ENCODE measurements at regions not wholly inside any gene's neighbourhood (a gene's known extent, or its start where the extent isn't known, plus 50 kb on each side); places are given as distances from the start of the nearest gene placed in this dataset.

DNA sequence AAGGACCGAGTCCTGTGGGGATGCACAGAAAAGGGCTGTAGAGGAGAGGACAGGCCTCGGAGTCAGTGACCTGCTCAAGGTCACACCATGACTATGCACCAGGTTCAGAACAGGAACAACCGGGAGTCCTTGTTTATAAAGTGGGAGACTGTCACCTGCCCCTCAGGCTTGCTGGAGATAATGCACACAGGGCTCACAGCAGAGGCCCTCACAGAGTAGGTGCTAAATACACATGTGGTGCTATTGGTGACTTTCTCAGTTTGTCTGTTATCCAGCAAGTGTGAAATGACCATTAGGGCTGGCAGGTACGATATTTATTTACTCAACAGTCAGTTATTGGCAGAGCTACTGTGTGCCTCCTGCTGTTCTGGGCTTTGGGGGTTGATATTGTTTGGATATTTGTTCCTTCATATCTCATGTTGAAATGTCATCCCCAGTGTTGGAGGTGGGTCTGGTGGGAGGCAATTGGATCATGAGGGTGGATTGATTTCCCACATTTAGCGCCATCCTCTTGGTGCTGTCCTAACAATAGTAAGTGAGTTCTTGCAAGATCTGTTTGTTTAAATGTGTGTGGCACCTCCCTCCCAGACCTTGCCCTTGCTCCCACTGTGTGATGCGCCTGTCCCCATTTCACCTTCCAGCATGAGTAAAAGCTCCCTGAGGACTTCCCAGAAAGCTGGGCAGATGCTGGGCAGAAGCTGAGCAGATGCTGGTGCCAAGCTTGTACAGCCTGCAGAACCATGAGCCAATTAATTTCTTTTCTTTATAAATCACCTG is 162.1 kb upstream of the MPHOSPH6 start:
- H3K4me3 ChIP-seq (ENCODE audit: low read depth in 1 of 2, low read length in 2 of 2), result no peak overlapping the region
- WGBS, 2 donors, result 81 to 82% methylated on average over 6 of the region's 6 CpGs

DNA sequence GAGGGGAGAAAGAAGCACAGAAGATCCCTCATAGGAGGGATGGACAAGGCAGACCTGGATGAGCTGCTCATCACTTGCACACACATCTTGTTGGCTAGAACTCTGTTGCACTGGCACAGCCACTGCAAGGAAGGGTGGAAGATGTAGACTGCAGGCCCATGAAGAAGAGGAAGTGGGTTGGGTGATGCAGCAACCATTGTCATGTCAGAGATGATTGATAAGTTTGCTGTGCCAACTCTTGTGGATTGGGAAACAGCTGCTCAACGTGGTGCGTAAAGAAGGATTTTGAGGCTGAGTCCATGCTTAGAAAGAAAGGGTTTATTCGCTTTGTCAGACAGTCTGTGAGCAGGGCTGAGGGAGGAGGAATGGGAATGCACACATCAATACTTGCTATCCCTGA is 161.4 kb upstream of the MPHOSPH6 start:
- H3K36me3 ChIP-seq (ENCODE audit: control insufficient read depth in 2 of 2, insufficient read depth in 2 of 2, low read length in 1 of 2), result no peaks in the 10 kb centered on the region
- H3K4me3 ChIP-seq (ENCODE audit: low read depth in 1 of 2, low read length in 2 of 2), result no peak overlapping the region
- peaks cover 0 to 3% of the 10 kb centered on the region in 2 donors for H3K27me3 ChIP-seq (ENCODE audit: control insufficient read depth in 1 of 2, insufficient read depth in 2 of 2, low read length in 2 of 2)
- H3K4me1 ChIP-seq (ENCODE audit: control insufficient read depth in 2 of 2, insufficient read depth in 2 of 2, low read length in 1 of 2), result no peaks in the 10 kb centered on the region
- no peak overlapping the region for H3K27ac ChIP-seq (ENCODE audit: low read depth in 2 of 2, low read length in 1 of 2)
- 49 to 73% methylated on average over 3 of the region's 3 CpGs for WGBS, 2 donors
- peaks cover 0 to 2% of the 10 kb centered on the region in 2 donors for H3K9me3 ChIP-seq (ENCODE audit: control insufficient read depth in 2 of 2, insufficient read depth in 1 of 2, low read depth in 1 of 2, low read length in 1 of 2)

More for the DNA sequence above, 162.1 kb upstream of the MPHOSPH6 start:
- no peaks in the 10 kb centered on the region for H3K4me1 ChIP-seq (ENCODE audit: control insufficient read depth in 2 of 2, insufficient read depth in 2 of 2, low read length in 1 of 2)
- H3K27me3 ChIP-seq (ENCODE audit: control insufficient read depth in 1 of 2, insufficient read depth in 2 of 2, low read length in 2 of 2), result peaks cover 0 to 6% of the 10 kb centered on the region in 2 donors
- H3K36me3 ChIP-seq (ENCODE audit: control insufficient read depth in 2 of 2, insufficient read depth in 2 of 2, low read length in 1 of 2), result no peaks in the 10 kb centered on the region
- peaks cover 0 to 2% of the 10 kb centered on the region in 2 donors for H3K9me3 ChIP-seq (ENCODE audit: control insufficient read depth in 2 of 2, insufficient read depth in 1 of 2, low read depth in 1 of 2, low read length in 1 of 2)
- H3K27ac ChIP-seq (ENCODE audit: low read depth in 2 of 2, low read length in 1 of 2), result no peak overlapping the region

DNA sequence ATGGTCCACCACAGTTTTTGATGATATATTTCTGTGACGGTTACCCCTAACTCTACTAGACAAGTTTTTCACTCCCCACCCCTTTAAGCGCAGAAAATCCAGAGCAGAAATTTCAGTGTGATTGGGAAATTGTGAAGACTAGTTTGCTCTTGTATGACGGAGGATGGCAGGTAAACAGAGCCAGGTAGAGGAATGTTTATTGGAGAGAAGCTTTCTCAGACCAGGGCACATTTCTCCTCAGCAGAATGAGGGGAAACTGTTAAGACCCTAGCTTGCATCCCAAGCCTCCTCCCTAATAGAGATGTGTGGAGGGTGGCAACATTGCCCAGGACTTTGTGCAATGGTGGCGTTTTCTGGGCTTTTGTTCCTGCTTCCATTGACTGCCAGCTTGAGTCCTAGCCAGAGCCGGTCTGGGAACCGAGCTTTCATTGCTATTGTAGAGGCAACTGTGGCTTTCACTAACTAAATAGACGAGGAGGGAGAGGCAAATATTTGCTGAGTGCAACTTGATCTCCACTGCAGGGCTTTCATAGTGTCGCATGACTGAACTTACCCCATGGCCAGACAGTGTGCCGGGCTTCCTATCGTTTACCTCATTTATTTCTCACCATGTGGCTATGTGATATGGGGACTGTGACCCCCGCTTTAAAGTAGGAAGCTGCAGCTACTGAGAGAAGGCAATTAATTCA is 159.6 kb upstream of the MPHOSPH6 start:
- Histone ChIP-seq H3K36me3 (ENCODE audit: control insufficient read depth in 2 of 2, insufficient read depth in 2 of 2, low read length in 1 of 2) (no peaks in the 10 kb centered on the region), H3K4me3 (ENCODE audit: low read depth in 1 of 2, low read length in 2 of 2) (no peak overlapping the region), H3K27me3 (ENCODE audit: control insufficient read depth in 1 of 2, insufficient read depth in 2 of 2, low read length in 2 of 2) (peaks cover 0 to 3% of the 10 kb centered on the region in 2 donors), H3K27ac (ENCODE audit: low read depth in 2 of 2, low read length in 1 of 2) (no peak overlapping the region), H3K9me3 (ENCODE audit: control insufficient read depth in 2 of 2, insufficient read depth in 1 of 2, low read depth in 1 of 2, low read length in 1 of 2) (peaks cover 0 to 2% of the 10 kb centered on the region in 2 donors), H3K4me1 (ENCODE audit: control insufficient read depth in 2 of 2, insufficient read depth in 2 of 2, low read length in 1 of 2) (no peaks in the 10 kb centered on the region)
- WGBS, 2 donors, result 51 to 53% methylated on average over 11 of the region's 11 CpGs

DNA sequence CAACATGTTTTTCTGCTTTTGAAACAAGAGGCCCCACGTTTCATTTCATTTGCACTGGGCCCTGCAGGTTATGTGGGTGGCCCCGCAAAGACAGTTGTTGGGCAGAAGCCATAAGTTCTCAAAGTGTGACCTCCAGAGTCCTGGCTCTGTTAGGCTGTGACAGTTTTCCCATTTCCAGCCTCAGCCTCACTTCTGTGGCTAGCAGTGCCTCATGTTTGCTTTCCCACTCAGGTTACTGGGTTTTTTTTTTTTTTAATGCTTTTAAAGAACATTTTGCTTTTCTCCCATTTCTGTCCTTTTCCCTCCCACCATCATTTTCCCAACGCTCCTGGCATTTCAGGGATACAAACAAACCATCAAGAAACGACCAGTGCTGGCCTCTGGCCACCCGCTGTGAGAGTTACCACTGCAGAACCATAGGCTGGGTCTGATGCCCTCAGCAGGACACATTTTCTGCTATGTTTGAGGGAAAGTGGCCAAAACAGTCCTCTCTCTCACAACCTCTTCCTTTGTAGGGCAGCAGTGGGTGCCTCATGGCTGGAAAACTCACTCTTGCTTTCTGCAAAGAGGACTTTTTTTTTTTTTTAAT is 159.0 kb upstream of the MPHOSPH6 start:
- Histone ChIP-seq H3K27me3 (ENCODE audit: control insufficient read depth in 1 of 2, insufficient read depth in 2 of 2, low read length in 2 of 2) (peaks cover 0 to 3% of the 10 kb centered on the region in 2 donors), H3K4me1 (ENCODE audit: control insufficient read depth in 2 of 2, insufficient read depth in 2 of 2, low read length in 1 of 2) (no peaks in the 10 kb centered on the region), H3K4me3 (ENCODE audit: low read depth in 1 of 2, low read length in 2 of 2) (no peak overlapping the region), H3K9me3 (ENCODE audit: control insufficient read depth in 2 of 2, insufficient read depth in 1 of 2, low read depth in 1 of 2, low read length in 1 of 2) (peaks cover 0 to 2% of the 10 kb centered on the region in 2 donors), H3K36me3 (ENCODE audit: control insufficient read depth in 2 of 2, insufficient read depth in 2 of 2, low read length in 1 of 2) (no peaks in the 10 kb centered on the region), H3K27ac (ENCODE audit: low read depth in 2 of 2, low read length in 1 of 2) (no peak overlapping the region)
- 50 to 51% methylated on average over 5 of the region's 5 CpGs for WGBS, 2 donors

DNA sequence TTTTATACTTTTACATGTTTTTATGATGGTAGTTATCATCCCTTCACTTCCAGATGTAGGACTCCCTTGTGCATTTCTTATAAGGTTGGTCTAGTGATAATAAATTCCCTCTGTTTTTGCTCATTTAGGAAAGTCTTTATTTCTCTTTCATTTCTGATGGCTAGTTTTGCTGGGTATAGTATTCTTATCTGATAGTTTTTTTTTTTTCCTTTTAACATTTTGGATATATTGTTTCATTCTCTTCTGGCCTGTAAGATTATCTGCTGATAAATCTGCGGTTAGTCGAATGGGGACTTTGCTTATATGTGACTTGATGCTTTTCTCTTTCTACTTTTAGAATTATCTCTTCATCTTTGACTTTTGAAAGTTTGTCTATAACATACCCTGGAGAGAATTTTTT is 153.1 kb upstream of the MPHOSPH6 start:
- no peaks in the 10 kb centered on the region for H3K27me3 ChIP-seq (ENCODE audit: control insufficient read depth in 1 of 2, insufficient read depth in 2 of 2, low read length in 2 of 2)
- H3K27ac ChIP-seq (ENCODE audit: low read depth in 2 of 2, low read length in 1 of 2), result no peak overlapping the region
- H3K36me3 ChIP-seq (ENCODE audit: control insufficient read depth in 2 of 2, insufficient read depth in 2 of 2, low read length in 1 of 2), result no peaks in the 10 kb centered on the region
- H3K4me1 ChIP-seq (ENCODE audit: control insufficient read depth in 2 of 2, insufficient read depth in 2 of 2, low read length in 1 of 2), result no peaks in the 10 kb centered on the region
- no peak overlapping the region for H3K4me3 ChIP-seq (ENCODE audit: low read depth in 1 of 2, low read length in 2 of 2)
- peaks cover 0 to 2% of the 10 kb centered on the region in 2 donors for H3K9me3 ChIP-seq (ENCODE audit: control insufficient read depth in 2 of 2, insufficient read depth in 1 of 2, low read depth in 1 of 2, low read length in 1 of 2)
- WGBS, 2 donors, result 95 to 96% methylated on average over 2 of the region's 2 CpGs

DNA sequence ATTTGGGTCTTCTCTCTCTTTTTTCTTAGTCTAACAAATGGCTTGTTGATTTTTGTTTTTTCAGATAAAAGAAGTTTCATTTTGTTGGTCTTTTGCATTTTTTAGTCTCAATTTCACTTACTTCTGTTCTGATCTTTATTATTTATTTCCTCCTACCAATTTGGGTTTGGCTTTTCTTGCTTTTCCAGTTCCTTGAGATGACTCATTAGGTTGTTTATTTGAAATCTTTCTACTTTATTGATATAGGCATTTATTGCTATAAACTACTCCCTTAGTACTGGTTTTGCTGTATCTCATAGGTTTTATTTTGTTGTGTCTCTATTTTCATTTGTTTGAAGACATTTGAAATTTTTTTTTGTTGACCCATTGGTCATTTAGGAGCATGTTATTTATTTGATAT is 152.2 kb upstream of the MPHOSPH6 start:
- Histone ChIP-seq H3K4me1 (ENCODE audit: control insufficient read depth in 2 of 2, insufficient read depth in 2 of 2, low read length in 1 of 2) (no peaks in the 10 kb centered on the region), H3K36me3 (ENCODE audit: control insufficient read depth in 2 of 2, insufficient read depth in 2 of 2, low read length in 1 of 2) (no peaks in the 10 kb centered on the region), H3K4me3 (ENCODE audit: low read depth in 1 of 2, low read length in 2 of 2) (no peak overlapping the region), H3K27ac (ENCODE audit: low read depth in 2 of 2, low read length in 1 of 2) (no peak overlapping the region), H3K9me3 (ENCODE audit: control insufficient read depth in 2 of 2, insufficient read depth in 1 of 2, low read depth in 1 of 2, low read length in 1 of 2) (peaks cover 0 to 2% of the 10 kb centered on the region in 2 donors), H3K27me3 (ENCODE audit: control insufficient read depth in 1 of 2, insufficient read depth in 2 of 2, low read length in 2 of 2) (no peaks in the 10 kb centered on the region)

DNA sequence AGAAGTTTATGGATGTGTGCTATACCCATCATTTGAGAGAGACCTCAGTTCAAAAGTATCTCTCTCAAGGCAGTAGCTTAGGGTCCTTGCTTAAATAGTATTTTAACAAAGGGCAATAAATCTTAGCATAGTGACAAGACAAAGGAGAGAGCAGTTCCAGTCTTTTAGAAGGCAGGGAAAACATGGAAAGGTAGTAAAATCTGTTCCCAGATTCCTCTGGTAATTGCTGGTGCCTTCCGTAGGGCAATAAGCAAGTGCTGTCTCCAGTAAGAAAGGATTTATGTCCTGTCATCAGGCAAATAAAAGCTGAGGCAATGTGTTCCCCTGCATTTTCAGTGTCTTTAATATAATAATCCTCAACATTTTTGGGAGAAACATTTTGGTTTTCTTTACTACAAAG is 149.0 kb upstream of the MPHOSPH6 start:
- Histone ChIP-seq H3K36me3 (ENCODE audit: control insufficient read depth in 2 of 2, insufficient read depth in 2 of 2, low read length in 1 of 2) (no peaks in the 10 kb centered on the region), H3K9me3 (ENCODE audit: control insufficient read depth in 2 of 2, insufficient read depth in 1 of 2, low read depth in 1 of 2, low read length in 1 of 2) (peaks cover 0 to 2% of the 10 kb centered on the region in 2 donors), H3K27ac (ENCODE audit: low read depth in 2 of 2, low read length in 1 of 2) (no peak overlapping the region), H3K27me3 (ENCODE audit: control insufficient read depth in 1 of 2, insufficient read depth in 2 of 2, low read length in 2 of 2) (no peaks in the 10 kb centered on the region), H3K4me1 (ENCODE audit: control insufficient read depth in 2 of 2, insufficient read depth in 2 of 2, low read length in 1 of 2) (no peaks in the 10 kb centered on the region), H3K4me3 (ENCODE audit: low read depth in 1 of 2, low read length in 2 of 2) (no peak overlapping the region)
- 81 to 86% methylated on average over 1 of the region's 1 CpG for WGBS, 2 donors

DNA sequence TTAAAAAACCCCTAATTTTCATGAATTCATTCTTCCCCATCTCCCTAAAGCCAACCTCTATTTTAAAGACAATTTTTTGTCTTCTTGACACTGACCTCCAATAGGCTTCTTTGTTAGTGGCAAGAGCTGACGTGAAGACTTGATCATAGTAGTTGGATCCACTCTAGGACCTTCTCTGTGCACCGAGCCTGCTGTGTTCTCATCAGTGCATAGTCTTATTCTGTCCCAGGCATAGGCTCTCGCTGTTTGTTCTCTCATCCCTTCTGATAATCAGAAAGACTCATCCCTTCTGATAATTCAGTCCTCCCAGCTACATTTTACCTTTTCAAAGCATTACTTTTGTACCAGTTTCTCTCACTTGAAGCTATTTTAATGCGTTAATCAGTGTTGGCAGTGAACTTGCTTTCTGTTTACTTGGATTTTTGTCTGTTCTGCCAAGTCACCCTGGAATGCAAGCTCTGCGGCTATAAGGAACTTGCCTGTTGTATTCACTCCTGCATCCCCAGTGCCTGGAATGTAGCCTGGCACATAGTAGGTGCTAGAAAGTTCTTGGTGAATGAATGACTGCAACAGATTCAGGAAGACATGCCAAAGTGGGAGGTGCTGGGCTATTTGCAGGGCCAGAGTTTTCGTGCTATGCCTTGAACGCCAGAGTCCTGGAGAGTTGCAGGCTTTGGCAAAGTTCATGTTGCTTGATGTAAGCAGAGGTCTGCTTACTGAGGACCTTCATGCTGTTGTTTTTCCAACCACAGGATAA is 147.6 kb upstream of the MPHOSPH6 start:
- WGBS, 2 donors, result 48 to 51% methylated on average over 7 of the region's 7 CpGs
- Histone ChIP-seq H3K36me3 (ENCODE audit: control insufficient read depth in 2 of 2, insufficient read depth in 2 of 2, low read length in 1 of 2) (no peaks in the 10 kb centered on the region), H3K27ac (ENCODE audit: low read depth in 2 of 2, low read length in 1 of 2) (no peak overlapping the region), H3K9me3 (ENCODE audit: control insufficient read depth in 2 of 2, insufficient read depth in 1 of 2, low read depth in 1 of 2, low read length in 1 of 2) (no peaks in the 10 kb centered on the region), H3K27me3 (ENCODE audit: control insufficient read depth in 1 of 2, insufficient read depth in 2 of 2, low read length in 2 of 2) (no peaks in the 10 kb centered on the region), H3K4me1 (ENCODE audit: control insufficient read depth in 2 of 2, insufficient read depth in 2 of 2, low read length in 1 of 2) (no peaks in the 10 kb centered on the region), H3K4me3 (ENCODE audit: low read depth in 1 of 2, low read length in 2 of 2) (no peak overlapping the region)

DNA sequence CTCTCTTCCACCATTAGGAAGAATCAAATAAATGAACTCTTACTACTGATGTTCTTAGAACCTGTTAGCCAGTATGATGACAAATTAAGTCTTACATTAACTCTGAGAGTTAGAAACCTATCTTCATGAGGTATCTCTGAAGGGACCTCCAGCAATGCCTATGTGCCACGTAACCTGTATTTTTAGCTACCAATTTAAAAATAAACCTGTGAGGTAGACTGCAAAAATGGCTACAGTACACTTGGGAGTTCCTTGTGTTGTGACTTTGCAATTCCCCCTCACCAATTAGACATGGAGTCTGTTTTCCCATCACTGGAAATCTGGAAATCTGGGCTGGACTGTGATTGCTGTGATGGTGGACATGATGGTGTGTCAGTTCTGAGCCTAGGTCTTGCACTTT is 143.7 kb upstream of the MPHOSPH6 start:
- H3K9me3 ChIP-seq (ENCODE audit: control insufficient read depth in 2 of 2, insufficient read depth in 1 of 2, low read depth in 1 of 2, low read length in 1 of 2), result peaks cover 0 to 3% of the 10 kb centered on the region in 2 donors
- no peaks in the 10 kb centered on the region for H3K36me3 ChIP-seq (ENCODE audit: control insufficient read depth in 2 of 2, insufficient read depth in 2 of 2, low read length in 1 of 2)
- no peak overlapping the region for H3K27ac ChIP-seq (ENCODE audit: low read depth in 2 of 2, low read length in 1 of 2)
- 84 to 95% methylated on average over 1 of the region's 1 CpG for WGBS, 2 donors
- H3K4me1 ChIP-seq (ENCODE audit: control insufficient read depth in 2 of 2, insufficient read depth in 2 of 2, low read length in 1 of 2), result no peaks in the 10 kb centered on the region
- no peak overlapping the region for H3K4me3 ChIP-seq (ENCODE audit: low read depth in 1 of 2, low read length in 2 of 2)
- no peaks in the 10 kb centered on the region for H3K27me3 ChIP-seq (ENCODE audit: control insufficient read depth in 1 of 2, insufficient read depth in 2 of 2, low read length in 2 of 2)
